ENCODE measurements at regions not wholly inside any gene's neighbourhood (a gene's known extent, or its start where the extent isn't known, plus 50 kb on each side); places are given as distances from the start of the nearest gene placed in this dataset.

- Mint-ChIP-seq H3K27ac (no peak overlapping the region), H3K27me3 (ENCODE audit: insufficient read depth, low read depth, poor library complexity) (no peaks in the 10 kb centered on the region)
These were observed 546.5 kb upstream of the CAMK1G start for GRCh38 chr1:209037064-209037463.

GRCh38 chr1:209038316-209038715 is 545.2 kb upstream of the CAMK1G start:
- H3K9me3 Mint-ChIP-seq = no peaks in the 10 kb centered on the region
- Histone ChIP-seq H3K27ac (ENCODE audit: low read depth) (no peak overlapping the region), H2AFZ (no peak overlapping the region), H3K9me2 (ENCODE audit: insufficient read depth) (no peaks in the 10 kb centered on the region), H3K36me3 (ENCODE audit: insufficient read depth) (no peaks in the 10 kb centered on the region), H3K4me3 (no peak overlapping the region), H3K4me2 (no peak overlapping the region), H3F3A (replicated peaks; ENCODE audit: low read depth) (no peaks in the 10 kb centered on the region), H3K27me3 (ENCODE audit: insufficient read depth) (no peaks in the 10 kb centered on the region), H3K79me2 (replicated peaks; ENCODE audit: insufficient read depth) (no peaks in the 10 kb centered on the region), H3K4me1 (ENCODE audit: insufficient read depth) (no peaks in the 10 kb centered on the region), H4K20me1 (replicated peaks; ENCODE audit: insufficient read depth) (no peaks in the 10 kb centered on the region)
- no peaks in the 10 kb centered on the region for H3K36me3 Mint-ChIP-seq (ENCODE audit: low read depth)
- H3K4me1 Mint-ChIP-seq = no peaks in the 10 kb centered on the region
- H3K27me3 Mint-ChIP-seq (ENCODE audit: insufficient read depth, low read depth, poor library complexity) = no peaks in the 10 kb centered on the region
- H3K4me3 Mint-ChIP-seq = no peak overlapping the region
- DNase-seq (ENCODE audit: low spot score) (no peak), ATAC-seq (no peak)
- no peak overlapping the region for H3K27ac Mint-ChIP-seq
- TF ChIP-seq NANOG (IDR thresholded peaks at IDR 0.05; ENCODE audit: borderline replicate concordance) = no peak
- TF ChIP-seq ETS1 (IDR thresholded peaks at IDR 0.05) = no peak
- no peak for TF ChIP-seq JUNB (IDR thresholded peaks at IDR 0.05; ENCODE audit: unreplicated experiment)
- no peak for TF ChIP-seq CREB1 (CRISPR knock-in tag; IDR thresholded peaks at IDR 0.05; ENCODE audit: low read depth)
- no peak for TF ChIP-seq EZH2 (IDR thresholded peaks at IDR 0.05; ENCODE audit: low read depth, unreplicated experiment)
- TF ChIP-seq ZNF331 (CRISPR knock-in tag; IDR thresholded peaks at IDR 0.05; ENCODE audit: low read depth) = no peak
- no peak for TF ChIP-seq ZNF462 (CRISPR knock-in tag; IDR thresholded peaks at IDR 0.05)
- TF ChIP-seq ZNF114 (CRISPR knock-in tag; IDR thresholded peaks at IDR 0.05) = no peak
- TF ChIP-seq STAT1 (IDR thresholded peaks at IDR 0.05; ENCODE audit: unreplicated experiment) = no peak
- no peak for TF ChIP-seq CTCF (conservative IDR thresholded peaks at IDR 0.05; ENCODE audit: low read depth in 2 of 2)

More at GRCh38 chr1:209037064-209037463, 546.5 kb upstream of the CAMK1G start:
- no peaks in the 10 kb centered on the region; the same call in 2 of the 3 replicates for H3K36me3 Mint-ChIP-seq (ENCODE audit: low read depth)
- H3K4me1 Mint-ChIP-seq = no peaks in the 10 kb centered on the region
- H2AFZ ChIP-seq = no peak overlapping the region
- no peaks in the 10 kb centered on the region for H4K20me1 ChIP-seq (replicated peaks; ENCODE audit: insufficient read depth)
- ATAC-seq = no peak
- H3K27ac ChIP-seq (ENCODE audit: low read depth) = no peak overlapping the region
- no peaks in the 10 kb centered on the region for H3K4me1 ChIP-seq (ENCODE audit: insufficient read depth)
- H3F3A ChIP-seq (replicated peaks; ENCODE audit: low read depth) = no peaks in the 10 kb centered on the region
- H3K79me2 ChIP-seq (replicated peaks; ENCODE audit: insufficient read depth) = no peaks in the 10 kb centered on the region
- H3K36me3 ChIP-seq (ENCODE audit: insufficient read depth) = no peaks in the 10 kb centered on the region
- no peaks in the 10 kb centered on the region for H3K9me3 Mint-ChIP-seq
- H3K9me2 ChIP-seq (ENCODE audit: insufficient read depth) = no peaks in the 10 kb centered on the region
- no peak for DNase-seq (ENCODE audit: low spot score)
- H3K4me3 Mint-ChIP-seq = no peak overlapping the region
- no peaks in the 10 kb centered on the region for H3K27me3 ChIP-seq (ENCODE audit: insufficient read depth)
- TF ChIP-seq ETS1 (IDR thresholded peaks at IDR 0.05) = no peak
- no peak overlapping the region for H3K4me3 ChIP-seq
- no peak overlapping the region for H3K4me2 ChIP-seq

All from GM23338 (cell line).